ENCODE measurements at regions not wholly inside any gene's neighbourhood (a gene's known extent, or its start where the extent isn't known, plus 50 kb on each side); places are given as distances from the start of the nearest gene placed in this dataset.
"Not testable (repeated sequence)": the region's sequence is repeated elsewhere in the genome, so short reads cannot be mapped to it uniquely, and the experiment has no call there.

DNA sequence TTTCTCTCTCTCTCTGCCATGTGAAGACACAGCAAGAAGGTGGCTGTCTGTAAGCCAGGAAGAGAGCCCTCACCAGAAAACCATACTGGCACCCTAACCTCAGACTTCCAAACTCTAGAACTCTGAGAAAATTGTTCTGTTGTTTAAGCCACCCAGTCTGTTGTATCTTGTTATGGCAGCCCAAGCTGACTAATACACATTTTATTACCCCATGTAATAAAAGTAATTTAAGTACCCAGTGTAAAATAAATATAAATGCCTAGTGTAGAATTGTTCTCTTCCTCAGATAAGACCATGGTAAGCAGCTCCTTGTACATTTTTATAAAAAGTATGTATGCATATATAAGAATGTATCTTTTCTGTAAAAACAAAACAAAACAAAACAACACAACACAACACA lies 119.7 kb downstream of the DTL start:
- no peak for DNase-seq

DNA sequence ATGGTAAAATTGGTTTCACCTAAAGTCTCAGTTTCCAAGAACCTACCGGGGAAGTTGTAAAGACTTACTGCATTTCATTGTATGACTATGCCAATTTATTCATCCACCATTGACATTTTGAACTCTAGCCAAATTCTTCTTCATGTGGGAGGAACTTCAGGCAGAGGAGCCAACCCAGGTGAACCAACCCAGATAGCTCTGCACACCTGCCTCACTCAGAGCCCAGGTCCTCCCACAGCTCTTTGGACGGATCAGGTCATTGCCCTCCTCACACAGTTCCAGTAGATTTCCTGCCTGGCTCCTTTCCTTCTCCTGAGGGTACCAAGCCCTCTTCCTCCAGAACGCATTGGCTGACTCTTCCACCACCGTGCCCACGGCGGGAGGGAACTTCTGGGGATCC lies 121.7 kb downstream of the DTL start:
- DNase-seq, result no peak

DNA sequence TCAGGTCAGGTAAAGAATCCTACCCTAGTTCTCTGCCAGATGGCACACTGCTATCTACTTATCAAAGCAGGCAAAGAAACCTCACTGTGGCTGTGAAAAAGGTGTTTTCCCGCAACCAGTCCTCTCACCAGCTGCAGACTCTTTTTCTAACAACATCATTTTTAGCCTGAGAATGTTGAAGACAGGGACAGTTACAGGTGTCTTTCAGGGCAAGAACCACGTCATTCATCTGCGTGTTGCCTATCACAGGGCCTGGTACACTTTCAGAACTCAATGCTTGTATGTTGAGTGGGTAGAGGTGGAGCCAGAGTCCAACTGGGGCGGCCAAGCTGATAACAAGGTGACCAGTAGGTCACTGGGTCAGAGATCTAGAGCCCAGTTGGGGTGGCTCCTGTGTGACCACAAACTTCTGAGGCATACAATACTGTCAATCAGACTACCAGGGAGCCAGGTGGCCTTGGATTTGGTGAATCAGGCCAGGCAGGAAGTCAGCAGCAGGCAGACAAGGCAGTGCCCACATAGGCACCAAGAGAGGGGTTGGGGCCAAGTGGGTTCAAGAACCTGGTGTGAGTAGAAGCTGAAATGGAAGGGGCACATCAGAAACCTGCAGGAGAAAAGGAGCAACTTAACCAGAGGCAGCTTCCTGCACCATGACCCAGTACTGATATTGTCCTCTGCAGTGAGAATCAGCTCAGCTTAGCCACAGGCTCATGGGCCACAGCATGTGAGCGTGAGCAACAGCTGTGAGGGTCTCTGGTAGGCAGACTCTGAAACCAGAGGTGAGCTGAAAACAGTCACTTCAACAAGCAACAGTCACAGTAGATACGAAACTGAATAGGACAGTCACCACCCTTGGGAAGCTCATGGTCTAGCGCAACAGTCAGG lies 123.6 kb downstream of the DTL start:
- DNase-seq, result no peak

DNA sequence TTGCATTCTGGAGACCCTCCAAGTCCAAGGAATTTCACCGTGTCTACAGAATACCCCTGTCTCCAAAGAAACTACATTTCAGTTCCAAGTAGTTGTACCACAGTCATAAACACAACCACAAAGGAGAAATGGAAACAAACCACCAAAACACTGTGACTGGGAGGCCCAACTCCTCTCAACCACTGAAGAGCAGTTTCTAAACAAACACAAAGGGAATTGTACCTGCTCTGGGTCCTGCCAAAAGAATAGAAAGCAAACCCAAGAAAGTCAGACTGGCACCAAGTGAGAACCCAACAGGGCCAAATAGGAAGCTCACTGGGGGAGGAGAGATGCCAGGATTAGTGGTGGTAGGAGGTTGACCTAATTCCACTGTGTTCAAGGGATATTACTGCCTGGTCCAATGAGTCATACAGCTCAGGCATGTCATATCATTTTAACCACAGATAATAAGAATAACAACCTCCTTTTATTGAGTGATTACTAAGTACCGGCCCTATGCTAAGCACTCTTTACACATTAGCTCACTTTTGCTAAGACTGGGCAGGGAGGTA lies 123.9 kb upstream of the PPP2R5A start:
- DNase-seq, result no peak

DNA sequence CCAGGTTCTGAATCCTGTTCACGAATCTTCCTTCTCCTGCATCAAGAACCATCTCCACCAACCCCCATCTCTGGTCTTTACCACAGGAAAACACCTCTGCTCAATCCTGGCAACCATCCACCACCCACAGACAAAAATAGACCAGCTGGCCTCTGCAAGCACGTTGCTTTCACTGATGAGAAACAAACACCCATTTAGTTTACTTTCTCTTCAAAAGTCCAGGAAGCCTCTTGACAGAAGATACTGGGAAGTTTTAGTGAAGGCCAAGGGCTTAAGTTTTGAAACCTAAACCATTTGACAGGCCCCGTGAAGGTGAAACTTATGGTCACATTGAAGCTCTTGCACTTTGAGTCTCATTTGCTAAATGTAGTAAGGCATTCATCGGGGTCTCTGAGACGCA lies 122.6 kb upstream of the PPP2R5A start:
- DNase-seq, result no peak

DNA sequence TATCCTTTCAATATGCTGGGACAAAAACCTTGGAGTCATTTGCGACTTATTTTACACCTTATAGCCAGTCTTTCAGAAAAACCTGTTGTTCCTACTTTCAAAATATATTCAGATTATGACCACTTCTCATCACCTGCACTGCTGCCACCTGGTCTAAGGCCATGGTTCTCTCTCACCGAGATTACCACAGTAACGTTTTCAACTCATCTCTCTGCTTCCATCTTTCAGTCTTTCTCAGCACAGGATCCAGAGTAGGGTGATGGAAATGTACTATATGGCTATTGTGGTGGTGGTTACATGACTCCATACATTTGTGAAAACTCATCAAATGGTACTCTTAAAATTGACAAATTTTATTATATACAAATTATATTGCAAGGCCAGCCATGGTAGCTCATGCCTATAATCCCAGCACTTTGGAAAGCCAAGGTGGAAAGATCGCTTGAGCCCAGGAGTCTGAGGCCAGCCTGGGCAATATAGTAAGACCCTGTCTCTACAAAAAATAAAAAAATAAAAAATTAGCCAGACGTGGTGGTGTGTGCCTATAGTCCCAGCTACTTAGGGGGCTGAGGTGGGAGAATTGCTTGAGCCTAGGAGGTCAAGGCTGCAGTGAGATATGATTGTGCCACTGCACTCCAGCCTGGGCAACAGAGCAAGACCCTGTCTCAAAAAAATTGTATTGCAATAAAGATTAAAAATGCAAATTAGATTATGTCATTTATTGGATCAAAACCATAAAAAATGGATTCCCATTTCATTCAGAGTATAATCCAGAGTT lies 120.9 kb upstream of the PPP2R5A start:
- no peak for DNase-seq

DNA sequence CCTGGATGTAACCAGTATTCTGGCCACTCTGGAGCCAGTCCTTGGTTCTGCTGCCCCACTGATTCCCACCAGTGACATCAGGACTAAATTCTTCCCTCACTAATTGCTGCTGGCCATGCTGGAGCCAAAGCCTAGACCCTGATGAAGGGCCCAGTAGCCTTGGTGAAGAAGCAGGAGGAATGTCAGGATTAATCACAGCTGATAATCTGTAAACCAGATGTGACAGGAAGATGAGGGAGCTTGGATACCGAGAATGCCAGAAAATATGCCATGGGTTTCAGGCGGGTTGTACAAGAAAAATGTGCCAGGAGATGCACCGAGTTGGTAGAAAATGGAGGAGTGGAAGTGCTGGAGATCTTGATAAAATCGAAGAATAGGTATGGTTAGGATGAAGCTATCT lies 119.0 kb upstream of the PPP2R5A start:
- DNase-seq, result no peak

DNA sequence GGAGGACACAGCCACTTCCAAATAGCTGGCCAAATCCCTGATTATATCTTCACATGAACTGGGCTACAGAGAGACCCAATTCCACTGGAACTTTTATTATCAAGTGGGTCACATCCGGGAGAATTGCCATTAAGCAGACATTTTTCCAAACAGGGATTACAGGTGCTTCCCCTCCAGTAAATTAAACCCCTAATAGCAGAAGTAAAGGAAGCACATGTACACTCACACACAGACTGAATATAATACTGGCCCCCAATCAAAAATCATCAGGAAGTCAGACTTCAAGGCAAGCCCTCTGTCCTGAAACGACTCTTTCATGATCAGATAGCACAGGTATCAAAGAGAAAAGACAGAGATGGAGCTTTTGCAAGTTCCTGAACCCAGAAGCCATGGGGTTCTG lies 118.6 kb upstream of the PPP2R5A start:
- DNase-seq, result no peak

DNA sequence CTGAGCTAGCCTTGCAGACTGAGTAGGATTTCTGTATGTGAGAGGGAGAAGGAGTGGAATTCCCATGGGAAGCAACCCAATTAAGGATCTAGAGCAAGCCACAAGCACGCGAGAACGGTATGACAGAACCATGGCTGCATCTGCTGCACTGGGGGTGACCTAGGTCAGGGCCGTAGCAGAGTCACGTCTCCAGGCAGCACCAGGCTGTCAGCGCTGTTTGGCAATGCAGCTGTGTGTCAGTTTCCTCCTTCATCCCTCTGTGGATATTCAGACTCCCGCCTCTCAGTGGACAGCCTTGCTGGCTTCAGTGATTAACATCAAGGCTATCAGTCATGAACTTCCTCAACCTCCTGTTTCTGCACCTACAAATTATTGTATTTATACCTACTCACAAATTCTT lies 118.1 kb upstream of the PPP2R5A start:
- no peak for DNase-seq

DNA sequence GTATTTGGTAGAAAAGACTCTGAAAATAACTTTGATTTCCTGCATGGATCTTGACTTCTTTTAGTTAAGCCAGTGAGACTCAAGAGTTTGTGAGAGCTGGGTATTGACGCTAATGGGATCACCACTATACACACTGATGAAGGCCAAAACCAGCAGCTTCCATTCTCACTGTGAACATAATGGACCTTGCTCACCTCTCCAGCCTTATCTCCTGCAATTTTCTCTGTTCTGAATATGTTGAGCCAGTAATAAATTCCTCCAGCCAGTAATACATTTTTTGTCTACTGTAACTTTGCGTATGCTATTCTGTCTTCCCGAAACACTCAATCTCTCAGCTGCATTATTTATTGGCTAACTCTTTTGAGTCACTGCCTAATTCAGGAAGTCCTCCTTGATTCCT lies 111.6 kb upstream of the PPP2R5A start:
- no peak for DNase-seq

DNA sequence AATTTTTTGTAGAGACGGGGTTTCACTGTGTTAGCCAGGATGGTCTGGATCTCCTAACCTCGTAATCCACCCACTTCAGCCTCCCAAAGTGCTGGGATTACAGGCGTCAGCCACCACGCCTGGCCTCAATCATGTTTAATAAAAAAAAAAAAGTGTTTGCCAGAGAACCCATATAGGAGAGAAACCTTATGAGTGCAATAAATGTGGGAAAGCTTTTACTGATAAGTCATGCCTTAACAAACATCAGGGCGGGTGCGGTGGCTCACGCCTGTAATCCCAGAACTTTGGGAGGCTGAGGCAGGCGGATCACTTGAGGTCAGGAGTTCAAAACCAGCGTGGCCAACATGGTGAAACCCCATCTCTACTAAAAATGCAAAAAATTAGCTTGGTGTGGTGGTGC lies 110.9 kb upstream of the PPP2R5A start:
- DNase-seq, result not testable (repeated sequence)

DNA sequence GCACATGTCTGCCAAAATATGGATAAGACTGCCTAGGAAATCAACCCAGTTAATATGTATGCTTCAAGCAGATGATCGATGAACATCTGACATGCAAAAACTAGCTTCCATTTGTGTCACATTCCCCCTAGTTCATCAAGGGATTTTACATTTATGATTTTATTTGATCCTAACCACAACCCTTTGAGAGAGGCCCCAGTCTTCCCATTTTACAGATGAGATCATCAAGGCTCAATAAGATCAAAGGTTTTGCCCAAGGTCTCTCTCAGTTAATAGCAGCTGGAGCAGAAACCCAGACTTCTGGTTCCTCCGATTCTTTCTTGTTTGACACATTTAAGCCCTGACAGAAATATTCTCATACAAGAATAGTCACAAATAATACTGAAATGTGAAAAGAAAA lies 107.7 kb upstream of the PPP2R5A start:
- no peak for DNase-seq

DNA sequence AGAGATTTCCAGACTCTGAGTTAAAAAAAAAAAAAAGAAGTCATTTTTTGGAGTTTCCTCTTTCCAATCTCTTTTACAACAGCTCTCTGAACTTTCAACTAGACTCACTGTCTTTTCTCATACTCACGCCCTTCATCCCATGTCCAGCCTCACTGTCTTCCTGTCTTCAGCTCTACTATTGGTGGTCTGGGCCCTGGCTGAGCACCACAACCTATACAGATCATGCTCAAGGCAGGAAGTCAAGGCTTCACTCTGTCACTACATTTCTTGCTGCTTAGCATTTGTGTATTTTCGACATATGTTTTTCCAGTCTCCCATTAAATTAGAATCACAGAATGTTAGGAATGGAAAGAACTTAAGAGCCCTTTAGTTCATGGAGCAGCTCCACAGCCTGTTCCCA lies 106.4 kb upstream of the PPP2R5A start:
- DNase-seq, result no peak

DNA sequence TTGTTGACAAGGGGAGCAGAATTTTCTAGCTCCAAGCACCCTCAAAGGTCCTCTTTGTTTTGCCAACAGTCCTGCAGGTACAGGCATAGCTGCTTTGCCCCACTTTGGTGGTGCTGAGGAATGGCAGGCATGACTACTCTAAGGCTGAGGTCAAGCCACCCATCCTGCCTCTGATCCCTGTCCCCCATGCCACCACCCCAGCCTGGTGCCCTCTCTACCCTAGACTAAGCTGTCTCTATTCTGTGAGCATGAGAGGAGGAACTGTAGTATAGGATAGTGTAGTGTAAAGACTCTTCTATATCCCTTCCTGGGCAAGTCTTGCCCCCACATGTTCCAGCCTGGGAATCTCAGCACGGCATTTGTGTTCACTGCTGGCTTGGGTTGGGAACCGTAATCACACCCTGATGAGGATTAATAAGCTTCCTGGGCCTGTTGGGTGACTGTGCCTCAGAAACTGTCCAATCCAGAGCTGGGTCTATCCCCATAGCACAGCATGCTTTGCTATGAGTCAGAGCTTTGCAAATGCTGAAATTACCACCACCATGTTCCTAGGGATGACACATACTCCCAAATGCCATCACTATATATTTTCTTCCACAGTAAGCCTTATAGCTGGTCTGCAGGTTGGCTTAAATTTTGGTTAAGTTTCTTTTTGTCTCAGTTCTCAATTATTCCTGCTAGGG lies 105.7 kb upstream of the PPP2R5A start:
- no peak for DNase-seq

DNA sequence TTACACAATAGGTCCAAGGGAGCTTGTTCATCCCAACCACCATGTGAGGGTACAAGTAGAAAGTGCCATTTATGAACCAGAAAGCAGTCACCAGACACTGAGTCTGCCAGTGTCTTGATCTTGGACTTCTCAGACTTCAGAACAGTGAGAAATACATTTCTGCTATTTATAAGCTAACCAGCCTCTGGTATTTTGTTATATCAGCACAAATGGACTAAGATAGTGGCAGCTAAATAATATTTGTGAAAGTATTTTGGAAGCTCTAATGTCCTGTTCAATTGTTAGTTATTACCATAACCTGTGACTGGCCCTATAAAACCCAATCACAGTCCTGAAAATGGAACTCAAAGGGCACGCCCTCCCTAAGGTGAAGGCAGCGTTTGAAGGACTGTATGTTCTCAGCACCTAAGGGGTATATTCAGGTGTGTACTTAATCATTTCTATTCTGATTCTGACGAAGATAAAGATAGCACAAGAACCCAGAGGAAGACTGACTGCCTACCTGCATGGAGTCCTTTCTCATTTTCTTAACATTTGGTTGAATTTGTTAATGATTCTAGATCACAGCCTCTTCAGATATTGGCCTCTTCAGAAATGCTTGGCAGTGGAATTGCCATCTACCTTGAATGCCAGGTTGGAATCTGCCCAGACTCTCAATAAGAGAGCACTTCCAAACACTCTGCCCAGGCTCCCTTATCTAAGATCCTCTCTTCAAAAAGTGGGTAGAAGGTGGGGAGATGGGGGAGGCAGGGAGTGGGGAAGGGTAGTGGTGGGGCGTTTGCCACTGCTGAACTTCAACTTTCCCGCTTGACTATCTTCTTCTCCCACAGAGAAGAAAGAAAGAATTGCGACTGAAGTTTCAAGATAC lies 104.0 kb upstream of the PPP2R5A start:
- DNase-seq, result no peak

DNA sequence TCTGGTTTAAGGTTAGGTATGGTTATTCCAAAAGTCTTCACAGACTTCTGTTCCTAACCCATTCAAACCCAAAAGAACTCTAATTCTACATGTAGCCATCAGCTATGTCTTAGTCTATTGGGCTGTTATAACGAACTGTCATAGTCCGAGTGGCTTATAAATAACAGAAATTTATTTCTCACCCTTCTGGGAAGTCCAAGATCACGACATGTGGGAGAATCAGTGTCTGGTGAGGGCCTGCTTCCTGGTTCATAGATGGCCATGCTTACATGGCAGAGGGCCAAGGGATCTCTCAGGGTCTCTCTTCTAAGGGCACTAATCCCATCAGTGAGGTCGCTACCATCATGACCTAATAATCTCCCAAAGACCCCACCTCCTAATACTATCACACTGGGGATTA lies 103.0 kb upstream of the PPP2R5A start:
- no peak for DNase-seq

DNA sequence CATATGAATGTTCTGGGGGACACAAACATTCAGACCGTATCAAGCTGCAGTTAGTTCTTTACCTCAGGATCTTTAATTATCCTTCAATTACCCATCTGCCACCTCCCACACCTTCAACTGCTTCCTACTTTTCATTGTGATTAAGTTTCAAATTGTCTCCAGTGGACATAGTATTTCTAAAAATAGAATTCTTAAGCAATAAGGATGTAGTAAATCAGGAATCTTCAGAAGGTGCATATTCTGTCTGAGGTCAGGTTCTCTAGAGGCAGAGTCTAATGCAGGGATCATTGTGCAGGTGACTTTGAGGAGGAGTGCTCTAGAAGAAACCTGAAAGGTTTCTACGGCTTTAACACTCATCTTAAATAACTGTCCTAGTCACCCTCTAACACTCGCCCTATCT lies 102.6 kb upstream of the PPP2R5A start:
- no peak for DNase-seq

DNA sequence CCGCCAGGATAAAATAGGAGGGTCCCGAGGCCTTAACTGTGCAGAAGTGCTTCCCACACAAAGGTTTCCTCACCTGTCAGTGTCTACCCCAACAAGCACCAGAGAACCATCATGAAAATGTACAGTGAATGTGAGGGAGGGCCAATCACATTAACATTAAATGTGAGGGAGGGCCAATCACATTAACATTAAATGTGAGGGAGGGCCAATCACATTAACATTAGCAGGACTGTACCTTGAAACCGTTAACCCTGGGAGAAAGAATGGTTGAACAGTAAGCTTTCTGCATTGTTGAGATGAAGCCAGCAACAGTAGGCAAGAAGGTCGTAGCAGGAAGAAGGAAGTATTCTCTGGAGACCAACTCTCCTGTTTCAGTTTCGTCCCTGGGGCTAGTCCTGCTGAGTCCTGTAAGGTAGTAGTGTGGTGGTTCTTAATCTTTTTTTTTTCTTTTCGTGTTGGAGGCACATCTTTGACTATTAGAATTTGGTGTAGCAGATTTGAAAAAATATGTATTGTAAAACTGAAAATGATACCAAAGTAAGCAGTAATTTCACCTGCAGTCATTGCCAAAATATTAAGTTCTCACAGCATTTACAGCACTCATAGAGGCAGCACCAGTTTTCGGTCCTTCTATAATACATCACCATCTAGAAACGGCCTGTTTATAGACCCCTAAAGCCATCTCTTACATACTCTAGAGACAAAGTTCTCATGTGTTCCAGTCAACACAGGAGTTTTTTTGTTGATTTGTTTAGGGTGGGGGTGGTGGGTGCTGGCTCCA lies 98.6 kb upstream of the PPP2R5A start:
- DNase-seq, result no peak

DNA sequence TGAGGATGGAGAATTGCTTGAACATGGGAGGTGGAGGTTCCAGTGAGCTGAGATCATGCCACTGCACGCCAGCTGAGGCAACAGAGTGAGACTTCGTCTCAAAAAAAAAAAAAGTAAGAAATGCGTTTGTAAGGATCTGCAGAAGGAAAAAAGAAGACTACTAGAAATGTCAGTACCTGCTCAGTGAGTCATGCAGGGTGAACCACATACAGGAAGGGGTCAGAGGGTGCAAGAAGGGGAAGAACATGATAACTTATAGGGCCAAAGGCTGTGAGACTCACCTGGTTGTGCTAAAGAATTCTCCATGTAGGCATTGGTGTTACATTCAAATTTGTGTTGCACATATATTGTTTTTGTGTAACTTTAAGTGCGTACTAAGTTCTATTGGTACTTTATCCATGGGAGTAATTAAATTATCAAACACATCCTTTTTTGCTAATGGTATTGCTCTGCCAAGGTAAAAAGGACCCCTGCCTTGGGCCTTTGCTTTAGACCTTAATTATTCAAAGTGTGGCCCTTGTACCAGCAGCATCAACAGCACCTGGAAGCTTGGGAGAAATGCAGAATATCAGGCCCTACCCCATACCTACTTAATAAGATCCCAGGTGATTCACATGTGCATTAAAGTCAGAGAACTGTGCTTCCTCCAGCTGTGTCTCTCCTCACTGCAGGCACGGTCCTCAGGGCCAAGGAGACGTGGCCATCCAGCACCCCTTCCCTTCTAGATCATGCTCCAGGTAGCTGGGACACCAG lies 96.4 kb upstream of the PPP2R5A start:
- no peak for DNase-seq

DNA sequence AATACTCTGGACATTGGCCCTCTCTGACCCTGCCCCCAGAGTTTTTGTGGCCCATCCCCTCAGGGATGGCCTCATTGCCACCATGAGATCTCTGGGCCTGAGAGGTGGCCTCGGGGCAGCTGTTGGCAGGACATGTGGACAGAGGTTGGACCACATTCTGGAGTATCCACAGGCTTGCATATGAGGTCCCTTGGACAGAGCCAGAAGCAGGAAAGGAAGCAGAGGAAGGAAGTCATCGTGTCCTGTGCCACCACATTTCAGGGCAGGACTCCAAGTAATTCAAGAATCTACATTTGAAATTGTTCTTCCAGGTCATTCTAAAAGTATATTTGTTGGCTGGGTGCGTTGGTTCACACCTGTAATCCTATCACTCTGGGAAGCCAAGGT lies 95.9 kb upstream of the PPP2R5A start:
- no peak for DNase-seq

All from right kidney (tissue), 1 donor.